HCT116 (cell line): ENCODE measurements at regions not wholly inside any gene's neighbourhood (a gene's known extent, or its start where the extent isn't known, plus 50 kb on each side); places are given as distances from the start of the nearest gene placed in this dataset.

Experiments used
- ATAC-seq: fragments of 200-7000 bp; cut with Tn5 transposase; 2 replicates; pipeline ENCODE4 v1.9.1; 2020; ENCODE audit warnings: mild to moderate bottlenecking, moderate library complexity
- BruUV-seq: library from RNA; stranded (reverse); fragments of 400-500 nt; replicated peaks from 2 replicates; lab custom pipeline; 2021; lab: Mats Ljungman, UMichigan
- CTCF ChIA-PET: fragments of 300-600 bp; sonication (Branson Sonifier 250); formaldehyde crosslinking; loops from one replicate; lab custom pipeline; 2021; ENCODE audit warnings: antibody characterized with exemption; lab: Charles Lee
- POLR2A ChIA-PET: fragments of 300-600, 350-600 bp; sonication (Branson Sonifier 250); formaldehyde crosslinking; loops from one replicate; lab custom pipeline; 2021; ENCODE audit warnings: antibody characterized with exemption; lab: Charles Lee
- RAD21 ChIA-PET, 2 experiments: fragments of 300-600 bp; sonication (Branson Sonifier 250); formaldehyde crosslinking; loops; one replicate each; lab custom pipeline; 2023; ENCODE audit warnings: low total read pairs in 2 of 2; ENCODE audit not compliant: uncharacterized antibody in 2 of 2, unreplicated experiment in 2 of 2, low non-redundant PET in 1 of 2; lab: Charles Lee
- DNase-seq: peaks from one replicate; pipeline ENCODE4 v3.0.0-alpha.2; 2010; ENCODE audit warnings: low read depth, low spot score
- H2AFZ ChIP-seq: fragments of 200-600 bp; shearing (Covaris generic), sonication (generic); 2 replicates; pipeline ENCODE4 v1.6.1; 2017; ENCODE audit warnings: low read depth, mixed run types, mixed read lengths, antibody characterized with exemption, low read length; ENCODE audit not compliant: poor library complexity, severe bottlenecking
- H3K27ac ChIP-seq: 2 replicates; pipeline ENCODE4 v1.5.1; 2012; ENCODE audit warnings: low read depth, low read length
- H3K27me3 ChIP-seq: fragments of 200-600 bp; sonication (generic); 2 replicates; pipeline ENCODE4 v1.6.1; 2016; ENCODE audit warnings: mixed run types, low read length, mixed read lengths; ENCODE audit not compliant: insufficient read depth
- H3K36me3 ChIP-seq, 2 experiments: fragments of 200-500 bp in 1 of 2; fragments of 200-600 bp in 1 of 2; sonication (Bioruptor generic) in 1 of 2; sonication (generic) in 1 of 2; 2 replicates each; pipeline versions ENCODE4 v1.5.1 to v1.6.1; 2014 to 2016; ENCODE audit warnings: low read length in 2 of 2, inconsistent platforms in 1 of 2, mixed read lengths in 1 of 2, mixed run types in 1 of 2; ENCODE audit not compliant: insufficient read depth in 2 of 2, control insufficient read depth in 1 of 2
- H3K4me1 ChIP-seq, 2 experiments: fragments of 200-600 bp in 1 of 2; sonication (generic) in 1 of 2; 2 replicates each; pipeline versions ENCODE4 v1.5.1 to v1.6.1; 2012 to 2017; ENCODE audit warnings: low read length in 2 of 2, inconsistent platforms in 1 of 2, mild to moderate bottlenecking in 1 of 2, mixed read lengths in 1 of 2, mixed run types in 1 of 2, moderate library complexity in 1 of 2; ENCODE audit not compliant: insufficient read depth in 2 of 2, control insufficient read depth in 1 of 2
- H3K4me2 ChIP-seq: fragments of 200-600 bp; sonication (generic); 2 replicates; pipeline ENCODE4 v1.6.1; 2017; ENCODE audit warnings: mixed run types, low read length, mixed read lengths
- H3K4me3 ChIP-seq, 2 experiments: fragments of 200-600 bp in 1 of 2; sonication (generic) in 1 of 2; replicated peaks in 1 of 2; 2 replicates each; pipeline ENCODE4 v1.5.1; 2011 to 2016; ENCODE audit warnings: low read length in 2 of 2, control low read depth in 1 of 2, low read depth in 1 of 2, mild to moderate bottlenecking in 1 of 2, mixed read lengths in 1 of 2, mixed run types in 1 of 2
- H3K79me2 ChIP-seq: fragments of 200-600 bp; sonication (generic); 2 replicates; pipeline ENCODE4 v1.6.1; 2017; ENCODE audit warnings: mild to moderate bottlenecking, mixed run types, low read length, moderate library complexity, mixed read lengths; ENCODE audit not compliant: insufficient read depth
- H3K9ac ChIP-seq: fragments of 200-600 bp; sonication (generic); 2 replicates; pipeline ENCODE4 v1.6.1; 2016; ENCODE audit warnings: low read length, mixed read lengths
- H3K9me2 ChIP-seq: fragments of 200-600 bp; sonication (generic), shearing (Covaris generic); 2 replicates; pipeline ENCODE4 v1.6.1; 2017; ENCODE audit warnings: mixed run types, mild to moderate bottlenecking, moderate library complexity; ENCODE audit not compliant: insufficient read depth
- H3K9me3 ChIP-seq, 2 experiments: fragments of 200-500 bp in 1 of 2; fragments of 200-600 bp in 1 of 2; sonication (Bioruptor generic) in 1 of 2; sonication (generic) in 1 of 2; 2 replicates each; pipeline ENCODE4 v1.6.1; 2014 to 2017; ENCODE audit warnings: low read length in 2 of 2, mixed read lengths in 2 of 2, inconsistent platforms in 1 of 2, low read depth in 1 of 2, mild to moderate bottlenecking in 1 of 2, mixed run types in 1 of 2, moderate library complexity in 1 of 2; ENCODE audit not compliant: control insufficient read depth in 1 of 2, insufficient read depth in 1 of 2
- H4K20me1 ChIP-seq: fragments of 200-600 bp; sonication (generic), shearing (Covaris generic); 2 replicates; pipeline ENCODE4 v1.6.1; 2017; ENCODE audit warnings: mixed run types, mild to moderate bottlenecking, moderate library complexity; ENCODE audit not compliant: insufficient read depth
- ELF1 ChIP-seq: IDR thresholded peaks from 2 replicates; pipeline ENCODE4 v1.6.1; 2012; ENCODE audit warnings: low read depth, borderline replicate concordance
- EZH2 ChIP-seq: fragments of 200-600 bp; sonication (generic); IDR thresholded peaks from 2 replicates; pipeline ENCODE4 v1.6.1; 2017; ENCODE audit warnings: antibody characterized with exemption, mixed run types
- POLR2A ChIP-seq: IDR thresholded peaks from 2 replicates; pipeline ENCODE4 v1.7.0; 2011; ENCODE audit warnings: borderline replicate concordance; ENCODE audit not compliant: insufficient read depth, insufficient read length; ENCODE audit errors: extremely low read depth
- TCF7L2 ChIP-seq: IDR thresholded peaks from 2 replicates; pipeline ENCODE4 v1.7.0; 2011; ENCODE audit warnings: borderline replicate concordance, inconsistent platforms; ENCODE audit not compliant: insufficient read depth, insufficient read length; ENCODE audit errors: extremely low read depth
- YY1 ChIP-seq: IDR thresholded peaks from 2 replicates; pipeline ENCODE4 v1.6.1; 2011; ENCODE audit warnings: low read length, low read depth, moderate library complexity, mild to moderate bottlenecking; ENCODE audit not compliant: insufficient replicate concordance; ENCODE audit errors: extremely low read depth
- ZNF274 ChIP-seq: fragments of 200-500 bp; sonication (Bioruptor generic); IDR thresholded peaks from 2 replicates; pipeline ENCODE4 v1.6.1; 2014; ENCODE audit warnings: mild to moderate bottlenecking, low read depth, low read length, inconsistent platforms
- intact Hi-C: fragments of 100-400 bp; cut with micrococcal nuclease; formaldehyde crosslinking; loops from 2 replicates; pipeline ENCODE4 v1.10.0; 2022
- TF ChIP-seq, protein P1 (sequence below), 3 experiments: fragments of 200-600 bp in 1 of 3; sonication (generic) in 1 of 3; IDR thresholded peaks in 2 of 3; conservative IDR thresholded peaks in 1 of 3; 2 replicates each; pipeline ENCODE4 v1.5.1; 2012 to 2017; ENCODE audit warnings: low read depth in 2 of 3, low read length in 2 of 3, antibody characterized with exemption in 1 of 3, borderline replicate concordance in 1 of 3, control low read depth in 1 of 3, mild to moderate bottlenecking in 1 of 3, mixed read lengths in 1 of 3, mixed run types in 1 of 3, moderate library complexity in 1 of 3; ENCODE audit not compliant: insufficient read depth in 1 of 3

DNA sequence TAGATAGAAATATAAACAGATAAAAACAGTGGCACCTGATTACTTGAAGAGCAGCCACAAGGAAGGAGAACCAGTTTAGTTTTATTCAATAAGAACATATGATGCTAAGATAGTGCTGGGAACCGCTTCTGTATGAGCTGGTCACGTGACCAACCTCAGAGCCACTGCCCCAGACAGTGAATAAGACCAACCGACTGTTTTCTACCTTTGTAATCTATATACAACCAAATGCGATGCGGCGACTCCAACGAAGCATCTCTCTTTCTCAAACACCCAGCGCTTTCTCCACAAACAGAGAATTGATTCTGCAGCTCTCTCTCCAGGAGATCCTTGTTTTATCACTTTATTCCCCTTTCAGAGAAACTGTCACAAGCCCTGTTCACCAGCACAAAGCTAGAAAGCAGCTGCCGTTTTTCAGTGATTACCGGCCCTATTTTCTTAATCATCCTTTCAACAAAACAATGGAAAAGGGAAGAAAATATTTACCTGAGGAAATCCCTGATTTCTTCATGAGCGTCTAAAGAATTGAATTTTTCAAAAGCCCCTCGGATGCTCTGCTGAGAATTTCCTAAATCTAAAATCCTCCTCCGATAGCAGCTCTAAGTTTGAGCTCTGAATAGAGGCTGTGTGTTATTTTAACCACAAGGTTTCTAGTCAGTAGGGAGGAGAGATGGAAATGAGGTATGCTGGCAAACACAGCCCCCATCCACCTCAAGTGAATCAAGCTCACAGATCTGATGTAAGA is 55.7 kb upstream of the JCAD start:
- H3K36me3 ChIP-seq: no peaks in the 10 kb centered on the region
- no peak for DNase-seq
- no peak for ATAC-seq
- H3K27ac ChIP-seq: no peak overlapping the region
- TF ChIP-seq TCF7L2: no peak
- no peak for TF ChIP-seq ELF1
- no peak for TF ChIP-seq ZNF274
- TF ChIP-seq, protein P1, sequence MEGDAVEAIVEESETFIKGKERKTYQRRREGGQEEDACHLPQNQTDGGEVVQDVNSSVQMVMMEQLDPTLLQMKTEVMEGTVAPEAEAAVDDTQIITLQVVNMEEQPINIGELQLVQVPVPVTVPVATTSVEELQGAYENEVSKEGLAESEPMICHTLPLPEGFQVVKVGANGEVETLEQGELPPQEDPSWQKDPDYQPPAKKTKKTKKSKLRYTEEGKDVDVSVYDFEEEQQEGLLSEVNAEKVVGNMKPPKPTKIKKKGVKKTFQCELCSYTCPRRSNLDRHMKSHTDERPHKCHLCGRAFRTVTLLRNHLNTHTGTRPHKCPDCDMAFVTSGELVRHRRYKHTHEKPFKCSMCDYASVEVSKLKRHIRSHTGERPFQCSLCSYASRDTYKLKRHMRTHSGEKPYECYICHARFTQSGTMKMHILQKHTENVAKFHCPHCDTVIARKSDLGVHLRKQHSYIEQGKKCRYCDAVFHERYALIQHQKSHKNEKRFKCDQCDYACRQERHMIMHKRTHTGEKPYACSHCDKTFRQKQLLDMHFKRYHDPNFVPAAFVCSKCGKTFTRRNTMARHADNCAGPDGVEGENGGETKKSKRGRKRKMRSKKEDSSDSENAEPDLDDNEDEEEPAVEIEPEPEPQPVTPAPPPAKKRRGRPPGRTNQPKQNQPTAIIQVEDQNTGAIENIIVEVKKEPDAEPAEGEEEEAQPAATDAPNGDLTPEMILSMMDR (IDR thresholded peaks at IDR 0.05 in 2 of 3, conservative IDR thresholded peaks at IDR 0.05 in 1 of 3; ENCODE audit: borderline replicate concordance in 1 of 3, insufficient read depth in 1 of 3, low read depth in 2 of 3, low read length in 2 of 3): no peak
- TF ChIP-seq EZH2: no peak
- no peak for TF ChIP-seq YY1
- no peak for TF ChIP-seq POLR2A
- BruUV-seq: no TSS peak
- no peaks in the 10 kb centered on the region for H3K27me3 ChIP-seq
- no peak overlapping the region for H3K9ac ChIP-seq
- intact Hi-C loops: no loop called here
- CTCF ChIA-PET: no interaction called here
- no peak overlapping the region for H2AFZ ChIP-seq
- no peaks in the 10 kb centered on the region for H3K79me2 ChIP-seq
- H3K4me3 ChIP-seq: no peak overlapping the region
- POLR2A ChIA-PET: no interaction called here
- no peaks in the 10 kb centered on the region for H3K4me1 ChIP-seq
- RAD21 ChIA-PET: no interaction called here
- no peaks in the 10 kb centered on the region for H4K20me1 ChIP-seq
- H3K4me2 ChIP-seq: no peak overlapping the region
- no peaks in the 10 kb centered on the region for H3K9me3 ChIP-seq
- H3K9me2 ChIP-seq: 0 out of 2 replicates have a peak, but pooled peaks cover 3% of the 10 kb centered on the region
